HPDE6-E6E7 (cell line): ENCODE measurements at regions not wholly inside any gene's neighbourhood (a gene's known extent, or its start where the extent isn't known, plus 50 kb on each side); places are given as distances from the start of the nearest gene placed in this dataset.
"Not testable (repeated sequence)": the region's sequence is repeated elsewhere in the genome, so short reads cannot be mapped to it uniquely, and the experiment has no call there.

Experiments used
- DNase-seq: peaks from one replicate; pipeline ENCODE4 v3.0.0; 2011; ENCODE audit warnings: missing footprints; ENCODE audit errors: extremely low spot score

GRCh38 chr3:110001905-110002304 is 664.6 kb upstream of the DPPA4 start:
- not testable (repeated sequence) for DNase-seq

GRCh38 chr3:110006913-110007312 is 669.6 kb upstream of the DPPA4 start:
- no peak for DNase-seq

DNA sequence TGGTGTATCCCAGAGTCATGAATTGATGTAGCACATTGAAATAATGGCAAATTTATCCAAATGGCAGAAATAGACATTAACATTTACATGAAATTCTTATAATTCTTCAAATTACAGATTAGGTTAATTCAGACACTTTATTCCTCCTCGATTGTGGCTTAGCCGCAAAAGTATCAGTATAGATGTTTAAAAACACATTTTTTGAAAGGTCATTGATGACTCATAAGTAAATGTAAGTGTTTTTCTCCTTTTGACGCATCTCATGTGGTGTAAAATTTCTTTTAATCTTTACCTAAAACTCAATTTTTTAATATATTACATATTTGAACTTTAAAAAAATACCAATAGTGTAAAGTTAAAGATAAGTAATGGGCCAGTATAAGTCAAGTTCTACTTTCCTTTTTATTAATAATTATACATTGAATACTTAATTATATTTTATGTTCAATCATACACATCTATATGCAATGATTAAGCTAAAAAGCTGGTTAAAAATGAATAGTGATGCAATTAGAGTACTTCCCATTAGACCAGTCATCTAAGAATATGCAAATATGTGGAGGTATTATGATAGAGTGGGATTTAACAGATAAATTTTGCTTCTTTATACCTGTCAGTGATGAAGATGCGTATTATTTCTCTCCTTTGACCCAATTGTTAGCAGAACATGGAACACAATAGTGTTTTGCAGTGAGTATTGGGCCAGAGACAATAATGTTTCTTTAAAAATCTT is 678.1 kb upstream of the DPPA4 start:
- no peak for DNase-seq

DNA sequence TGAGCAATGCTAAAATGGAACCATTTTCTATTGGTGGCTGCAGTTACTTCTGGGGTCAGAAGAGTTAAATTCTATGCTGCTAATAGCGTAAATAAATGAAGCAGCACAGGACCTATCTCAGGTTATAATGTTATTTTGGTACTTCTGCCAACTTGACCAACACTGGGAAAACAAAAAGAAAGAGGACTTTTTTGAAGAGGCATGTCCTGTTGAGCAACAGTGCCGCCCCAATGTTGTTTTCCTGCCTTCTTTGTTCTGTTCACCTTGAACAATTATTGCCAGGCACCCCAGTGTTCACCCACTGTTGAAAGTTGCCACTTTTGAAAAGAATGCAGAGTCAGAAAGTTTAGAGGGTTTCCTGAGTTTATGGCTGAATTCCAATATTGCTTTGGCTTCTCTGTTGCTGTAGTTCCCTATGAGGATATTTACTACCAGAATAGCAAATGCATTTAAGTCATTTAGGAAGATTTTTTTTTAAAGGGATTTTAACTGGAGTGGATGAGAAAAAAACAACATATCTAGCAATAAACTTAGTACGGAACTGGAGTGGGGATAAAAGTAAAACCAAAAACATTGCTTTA is 679.0 kb upstream of the DPPA4 start:
- DNase-seq = no peak

DNA sequence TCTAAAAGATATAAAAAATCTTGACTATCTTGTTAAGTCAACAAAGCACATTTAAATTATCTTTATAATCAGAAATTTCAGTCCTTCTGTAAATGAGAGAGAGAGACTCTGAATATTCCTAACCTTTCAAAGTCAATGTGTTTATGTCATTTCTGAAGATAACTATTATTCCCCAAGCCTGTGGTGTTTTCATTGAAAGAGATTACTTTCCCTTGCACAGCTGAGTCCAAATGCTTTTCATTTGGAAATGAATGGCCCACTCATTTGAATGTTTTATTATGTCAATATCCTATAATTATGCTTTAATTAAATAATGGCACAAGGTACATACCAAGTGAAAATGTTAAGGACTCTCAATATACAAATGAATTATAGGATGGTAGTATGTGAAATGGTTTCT is 680.0 kb upstream of the DPPA4 start:
- DNase-seq = no peak

DNA sequence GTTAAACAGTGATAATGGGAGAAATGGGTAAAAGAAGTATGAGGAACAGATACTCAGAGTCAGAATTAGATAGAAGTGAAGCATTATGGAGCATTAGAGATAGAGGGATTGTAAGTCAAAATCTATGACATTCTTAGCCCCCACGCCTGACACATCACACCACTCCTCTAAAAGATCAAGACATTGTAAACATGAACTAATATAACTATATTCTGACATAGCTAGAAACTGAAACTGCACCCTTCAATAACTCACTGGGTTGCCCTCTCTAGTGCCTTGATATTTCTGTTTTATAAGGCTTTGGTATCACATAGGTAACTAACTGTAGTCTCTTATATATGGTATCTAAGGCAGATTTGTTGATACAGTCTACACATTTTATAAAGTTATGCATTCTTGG is 684.3 kb upstream of the DPPA4 start:
- no peak for DNase-seq

DNA sequence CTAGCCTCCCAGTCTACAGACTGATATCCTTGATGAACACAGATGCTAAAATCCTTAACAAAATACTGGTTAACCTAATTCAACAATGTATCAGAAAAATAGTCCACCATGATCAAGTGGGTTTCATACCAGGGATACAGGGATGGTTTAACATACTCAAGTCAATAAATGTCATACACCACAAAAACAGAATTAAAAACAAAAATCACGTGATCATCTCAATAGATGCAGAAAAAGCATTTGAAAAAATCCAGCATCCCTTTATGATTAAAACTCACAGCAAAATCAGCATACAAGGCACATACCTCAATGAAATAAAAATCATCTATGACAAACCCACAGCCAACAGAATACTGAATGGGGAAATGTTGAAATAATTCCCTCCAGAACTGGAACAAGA is 685.7 kb upstream of the DPPA4 start:
- DNase-seq = not testable (repeated sequence)

GRCh38 chr3:110026421-110026820 is 689.1 kb upstream of the DPPA4 start:
- no peak for DNase-seq

GRCh38 chr3:110027446-110028080 is 690.2 kb upstream of the DPPA4 start:
- DNase-seq = peak; percentile 6

- no peak for DNase-seq
These were observed 694.6 kb upstream of the DPPA4 start for GRCh38 chr3:110031975-110032374.

DNA sequence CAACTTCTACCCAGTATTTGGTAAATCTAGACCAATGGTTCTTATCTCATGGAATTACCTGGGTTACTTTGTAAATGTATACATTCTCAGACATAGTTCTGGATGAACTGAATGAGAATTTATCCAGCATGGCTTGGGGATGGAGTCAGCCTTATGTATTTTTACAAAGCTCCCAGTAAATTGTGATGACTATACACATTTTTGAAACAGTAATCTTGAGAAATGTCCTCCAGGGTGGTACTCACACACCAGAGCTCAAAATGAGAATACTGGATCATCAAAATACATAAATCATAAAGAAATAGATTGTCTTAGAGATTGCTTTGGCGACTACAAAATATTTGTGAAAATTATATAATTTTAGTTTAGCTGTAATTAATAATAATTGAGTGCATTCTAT is 722.1 kb upstream of the DPPA4 start:
- DNase-seq = no peak

- no peak for DNase-seq
These were observed 725.4 kb upstream of the DPPA4 start for GRCh38 chr3:110062716-110063115.

DNA sequence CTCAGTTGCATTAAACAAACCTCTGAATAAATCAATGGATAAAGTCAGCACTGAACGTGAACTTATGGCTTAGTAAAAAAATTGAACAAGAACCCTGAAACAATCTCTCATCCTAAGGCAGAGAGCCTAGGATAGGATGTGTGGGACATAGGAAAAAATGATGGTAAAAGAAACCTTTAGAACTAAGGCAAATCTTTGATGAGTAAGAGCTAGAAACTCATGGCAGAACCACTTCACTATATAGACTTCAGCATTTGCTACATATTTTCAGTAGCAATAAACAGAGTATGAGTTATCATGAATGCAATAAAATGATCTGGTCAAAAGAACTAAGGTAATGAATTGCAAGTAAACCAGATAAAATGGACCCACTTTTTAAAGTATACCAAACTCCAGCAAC is 725.8 kb upstream of the DPPA4 start:
- DNase-seq = no peak

DNA sequence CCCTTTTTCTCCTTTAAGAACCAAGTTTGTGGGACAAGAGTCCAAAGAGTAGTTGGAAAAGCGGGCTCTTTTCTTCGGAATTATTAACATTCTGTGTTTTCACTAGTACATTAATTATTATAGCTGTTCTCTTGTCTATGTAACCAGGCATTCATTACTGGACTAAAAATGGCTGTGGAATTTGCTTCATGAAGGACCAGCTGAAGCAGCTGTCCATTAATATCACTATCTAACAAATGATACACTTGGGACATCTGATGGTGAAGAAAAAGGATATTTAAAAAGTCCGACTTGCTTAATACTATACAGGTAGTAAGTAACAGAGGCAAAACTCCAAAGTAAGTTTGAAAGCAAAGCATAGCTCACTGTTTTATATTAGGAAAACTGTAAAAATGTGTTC is 728.9 kb upstream of the DPPA4 start:
- no peak for DNase-seq

GRCh38 chr3:110067527-110067926 is 730.2 kb upstream of the DPPA4 start:
- no peak for DNase-seq

DNA sequence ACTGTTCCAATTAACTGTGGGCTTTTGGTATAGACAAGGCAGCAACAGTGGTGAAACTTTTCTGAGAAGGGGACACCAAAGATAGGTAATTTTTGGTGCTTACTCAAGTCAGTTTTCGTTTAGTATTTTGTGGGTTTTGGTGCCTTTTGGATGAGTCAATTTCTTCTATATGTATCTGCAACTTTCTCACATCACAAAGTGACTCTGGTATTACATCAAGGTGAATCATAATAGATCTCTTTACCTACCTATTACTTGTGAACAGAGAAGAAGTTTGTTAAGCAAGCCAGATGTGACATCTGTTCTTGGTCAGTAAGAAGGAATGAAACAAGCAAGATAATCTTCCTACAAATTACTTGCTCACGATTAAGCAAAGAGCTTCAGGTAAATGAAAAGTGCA is 732.4 kb upstream of the DPPA4 start:
- DNase-seq = no peak

- no peak for DNase-seq
These were observed 733.0 kb upstream of the DPPA4 start for GRCh38 chr3:110070161-110070916.

DNA sequence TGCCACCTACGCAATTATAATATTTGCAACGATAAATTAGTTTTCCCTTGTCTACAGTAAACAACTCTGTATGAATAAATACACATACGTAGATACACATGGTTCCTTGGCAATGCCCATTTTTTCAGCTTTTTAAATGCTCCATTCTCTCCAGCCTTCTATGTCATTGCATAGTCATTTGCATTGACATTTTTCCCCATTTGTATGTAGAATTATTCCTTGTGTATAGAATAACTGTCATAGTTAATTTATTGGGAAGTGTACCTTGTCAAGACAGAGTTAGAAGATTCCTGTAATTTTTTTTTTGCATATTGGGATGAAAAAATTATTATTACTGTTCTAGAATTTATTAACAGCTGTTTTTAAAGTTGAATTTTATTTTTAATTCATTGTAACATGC is 736.7 kb upstream of the DPPA4 start:
- no peak for DNase-seq

DNA sequence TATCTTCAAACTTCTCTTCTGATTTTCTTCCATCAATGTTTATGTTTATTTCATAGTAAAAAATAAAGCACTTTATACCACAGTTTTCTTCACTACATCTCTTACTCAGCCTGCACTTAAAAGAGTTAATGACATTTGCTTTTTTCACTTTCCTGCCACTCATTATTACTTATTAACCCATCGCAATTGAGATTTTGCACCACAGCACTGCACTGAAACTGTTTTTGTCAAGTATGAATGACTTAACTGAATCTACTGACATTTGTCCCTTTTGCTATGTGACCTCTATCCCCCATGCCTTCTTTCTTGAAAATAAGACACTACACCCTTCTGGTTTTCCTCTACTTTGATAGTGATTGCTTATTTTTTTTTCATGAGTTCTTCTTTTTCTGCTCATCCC is 739.7 kb upstream of the DPPA4 start:
- DNase-seq = no peak

DNA sequence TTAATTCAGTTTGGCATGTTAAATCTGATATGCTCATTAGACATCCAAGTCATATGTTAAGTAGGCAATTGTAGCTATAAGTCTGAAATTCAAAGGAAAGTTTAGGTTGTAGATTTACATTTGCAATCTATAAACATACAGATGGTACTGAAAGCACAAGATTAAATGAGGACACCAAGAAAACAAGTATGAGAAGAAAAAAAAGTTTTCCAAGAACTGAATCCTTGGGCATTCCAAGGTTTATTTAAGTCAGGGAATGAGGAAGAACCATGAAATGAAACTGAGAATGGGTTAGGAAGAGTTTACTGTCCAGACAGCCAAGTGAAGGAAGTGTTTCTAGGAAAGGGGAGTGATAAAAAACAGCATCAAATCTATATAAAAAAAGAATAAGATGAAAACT is 756.1 kb upstream of the DPPA4 start:
- DNase-seq = no peak

- DNase-seq = no peak
These were observed 756.6 kb upstream of the DPPA4 start for GRCh38 chr3:110093812-110094401.

DNA sequence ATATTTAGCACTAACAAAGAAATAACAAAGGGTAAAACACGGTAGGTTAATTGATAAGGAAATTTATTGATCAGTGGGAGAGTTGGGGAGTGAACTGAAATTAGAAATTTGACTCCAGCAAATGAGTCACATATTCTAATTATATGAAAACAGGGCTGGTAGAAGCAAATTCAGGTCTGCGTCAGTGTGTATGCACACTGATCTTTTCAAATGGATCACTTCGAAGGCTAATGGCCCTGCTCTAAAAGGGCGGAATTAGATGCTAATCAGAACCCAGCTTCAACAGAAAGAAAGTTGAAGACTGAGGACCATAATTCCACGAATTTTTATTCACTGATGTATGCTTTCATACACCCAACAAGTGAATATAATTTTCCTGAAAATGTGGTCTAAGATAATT is 762.4 kb upstream of the DPPA4 start:
- no peak for DNase-seq
